ENCODE measurements at regions not wholly inside any gene's neighbourhood (a gene's known extent, or its start where the extent isn't known, plus 50 kb on each side); places are given as distances from the start of the nearest gene placed in this dataset.

DNA sequence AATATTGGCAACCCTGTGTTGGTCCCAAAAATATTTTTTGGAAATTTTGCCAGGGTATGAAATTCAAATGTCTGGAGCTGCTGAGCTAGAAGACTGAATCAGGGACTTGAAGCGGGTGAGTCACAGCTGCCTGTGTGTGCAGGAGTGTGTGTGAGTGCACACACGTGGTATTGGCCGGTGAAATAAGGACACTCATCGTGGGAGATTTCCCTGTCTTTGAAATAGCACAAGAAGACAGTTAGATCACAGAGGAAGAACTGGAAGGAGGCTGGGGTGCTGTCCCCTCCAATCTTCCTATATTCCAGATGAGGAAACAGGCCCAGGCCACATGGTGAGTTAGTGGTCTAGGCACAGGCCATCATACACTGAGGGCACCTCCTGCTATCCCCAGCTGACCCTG lies 123.8 kb upstream of the MLN start:
- no peak for TF ChIP-seq POLR2A (IDR thresholded peaks at IDR 0.05)
- TF ChIP-seq, protein P1, sequence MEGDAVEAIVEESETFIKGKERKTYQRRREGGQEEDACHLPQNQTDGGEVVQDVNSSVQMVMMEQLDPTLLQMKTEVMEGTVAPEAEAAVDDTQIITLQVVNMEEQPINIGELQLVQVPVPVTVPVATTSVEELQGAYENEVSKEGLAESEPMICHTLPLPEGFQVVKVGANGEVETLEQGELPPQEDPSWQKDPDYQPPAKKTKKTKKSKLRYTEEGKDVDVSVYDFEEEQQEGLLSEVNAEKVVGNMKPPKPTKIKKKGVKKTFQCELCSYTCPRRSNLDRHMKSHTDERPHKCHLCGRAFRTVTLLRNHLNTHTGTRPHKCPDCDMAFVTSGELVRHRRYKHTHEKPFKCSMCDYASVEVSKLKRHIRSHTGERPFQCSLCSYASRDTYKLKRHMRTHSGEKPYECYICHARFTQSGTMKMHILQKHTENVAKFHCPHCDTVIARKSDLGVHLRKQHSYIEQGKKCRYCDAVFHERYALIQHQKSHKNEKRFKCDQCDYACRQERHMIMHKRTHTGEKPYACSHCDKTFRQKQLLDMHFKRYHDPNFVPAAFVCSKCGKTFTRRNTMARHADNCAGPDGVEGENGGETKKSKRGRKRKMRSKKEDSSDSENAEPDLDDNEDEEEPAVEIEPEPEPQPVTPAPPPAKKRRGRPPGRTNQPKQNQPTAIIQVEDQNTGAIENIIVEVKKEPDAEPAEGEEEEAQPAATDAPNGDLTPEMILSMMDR (IDR thresholded peaks at IDR 0.05): no peak
- no peaks in the 10 kb centered on the region for H3K27me3 ChIP-seq
- peaks cover 4 to 9% of the 10 kb centered on the region in 2 donors for H3K4me1 ChIP-seq
- DNase-seq: peak; percentile 69 to 80
- H3K4me3 ChIP-seq: no peak overlapping the region
- H3K36me3 ChIP-seq: no peaks in the 10 kb centered on the region
- intact Hi-C loops (cut with DNase I; ENCODE audit: low total_unique reads): no loop called here
- peak overlapping the region; percentile 68 to 79 for H3K27ac ChIP-seq
- no peaks in the 10 kb centered on the region for H3K9me3 ChIP-seq

DNA sequence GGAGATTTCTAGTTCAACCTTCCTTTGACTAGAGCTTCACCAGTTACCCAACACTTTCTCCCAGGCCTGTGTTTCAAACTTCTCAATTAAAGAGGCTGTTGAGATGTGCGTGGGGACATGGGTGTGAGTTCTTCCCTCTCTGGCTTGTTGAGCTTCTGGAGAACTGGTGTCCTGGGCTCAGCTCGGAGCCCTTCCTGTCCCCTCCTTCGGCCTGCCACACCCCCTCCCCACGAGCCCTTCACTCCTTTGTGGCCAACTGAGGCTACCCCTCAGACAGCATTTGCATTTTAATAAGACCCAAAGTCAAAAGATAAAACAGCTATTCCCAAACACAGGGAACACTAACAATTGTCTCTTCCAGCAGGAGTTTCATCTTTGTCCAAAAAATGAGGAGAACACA lies 123.3 kb upstream of the MLN start:
- H3K4me1 ChIP-seq: peaks cover 4 to 11% of the 10 kb centered on the region in 2 donors
- peak overlapping the region; percentile 68 to 79 for H3K27ac ChIP-seq
- no peak for DNase-seq
- no peaks in the 10 kb centered on the region for H3K9me3 ChIP-seq
- no peak for TF ChIP-seq POLR2A (IDR thresholded peaks at IDR 0.05)
- TF ChIP-seq, protein P1 (IDR thresholded peaks at IDR 0.05): no peak
- no peak overlapping the region for H3K4me3 ChIP-seq
- intact Hi-C loops (cut with DNase I; ENCODE audit: low total_unique reads): no loop called here
- H3K36me3 ChIP-seq: no peaks in the 10 kb centered on the region
- H3K27me3 ChIP-seq: no peaks in the 10 kb centered on the region

DNA sequence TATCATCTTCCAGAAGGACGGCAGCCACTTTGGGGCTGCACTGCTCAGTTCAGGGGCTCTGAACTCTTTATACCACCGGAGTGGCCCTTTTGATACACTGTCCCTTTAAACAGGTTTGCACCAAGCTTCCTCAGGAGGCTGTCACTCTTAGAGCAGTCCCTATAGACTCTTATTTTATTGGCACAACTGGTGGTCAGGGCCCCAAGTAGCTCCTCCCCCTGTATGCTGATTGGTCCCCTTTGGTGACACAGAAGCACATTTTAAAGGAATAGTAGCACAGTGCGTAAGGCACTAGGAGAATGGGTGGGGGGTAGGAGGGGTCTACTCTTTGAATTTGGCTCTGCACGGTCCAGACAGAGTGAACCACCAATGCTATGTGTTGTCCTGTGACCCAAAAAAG lies 122.6 kb upstream of the MLN start:
- no peaks in the 10 kb centered on the region for H3K9me3 ChIP-seq
- intact Hi-C loops (cut with DNase I; ENCODE audit: low total_unique reads): no loop called here
- no peak for TF ChIP-seq POLR2A (IDR thresholded peaks at IDR 0.05)
- TF ChIP-seq, protein P1 (IDR thresholded peaks at IDR 0.05): no peak

DNA sequence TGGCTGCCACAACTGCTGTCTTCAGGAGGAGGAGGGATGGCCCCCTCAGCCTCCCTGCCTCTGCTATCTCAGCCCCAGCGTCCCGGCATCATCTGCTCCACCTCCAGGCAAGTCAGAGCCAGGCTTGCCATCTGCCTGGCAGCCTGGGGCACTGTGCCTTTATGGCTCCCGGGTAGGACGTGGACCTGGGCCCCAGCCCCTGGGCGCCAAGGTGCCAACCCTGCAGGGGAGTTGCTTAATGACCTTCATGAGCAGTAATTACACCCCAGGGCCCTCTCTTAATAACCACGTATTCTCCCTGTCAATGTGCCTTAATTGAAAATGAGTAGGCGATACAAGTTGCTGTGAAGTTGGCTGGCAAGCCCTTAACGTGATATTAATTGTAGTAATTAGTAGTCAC lies 122.1 kb upstream of the MLN start:
- Histone ChIP-seq H3K36me3 (no peaks in the 10 kb centered on the region), H3K27me3 (no peaks in the 10 kb centered on the region), H3K27ac (peak overlapping the region; percentile 66 to 79), H3K4me1 (peaks cover 4 to 11% of the 10 kb centered on the region in 2 donors), H3K9me3 (no peaks in the 10 kb centered on the region), H3K4me3 (no peak overlapping the region)
- DNase-seq: no peak
- no peak for TF ChIP-seq POLR2A (IDR thresholded peaks at IDR 0.05)
- TF ChIP-seq, protein P1 (IDR thresholded peaks at IDR 0.05): no peak
- intact Hi-C loops (cut with DNase I; ENCODE audit: low total_unique reads): no loop called here

More for the DNA sequence above, 122.6 kb upstream of the MLN start:
- Histone ChIP-seq H3K4me3 (no peak overlapping the region), H3K27me3 (no peaks in the 10 kb centered on the region), H3K4me1 (peaks cover 4 to 11% of the 10 kb centered on the region in 2 donors), H3K36me3 (no peaks in the 10 kb centered on the region), H3K27ac (peak overlapping the region; percentile 68 to 79)
- no peak for DNase-seq

DNA sequence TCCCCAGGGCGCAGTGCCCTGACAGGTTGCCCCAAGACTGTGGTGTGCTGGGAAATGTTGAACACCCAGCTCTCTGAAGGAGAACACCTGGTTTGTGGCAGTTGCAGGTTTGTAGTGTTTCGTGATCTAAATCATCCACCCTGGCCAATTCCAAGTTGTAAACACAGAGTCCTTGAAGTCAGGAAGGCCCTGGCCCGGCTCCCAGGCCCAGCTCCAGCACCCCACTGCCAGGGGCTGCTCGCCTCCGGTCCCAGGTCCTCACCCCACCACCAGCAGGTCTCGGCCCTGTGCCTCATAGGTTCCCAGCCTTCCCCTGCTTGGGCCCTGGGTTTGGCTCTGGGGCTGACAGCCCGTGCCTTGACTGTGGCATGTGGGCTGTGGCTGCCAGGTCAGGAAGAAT lies 121.4 kb upstream of the MLN start:
- intact Hi-C loops (cut with DNase I; ENCODE audit: low total_unique reads): no loop called here
- Histone ChIP-seq H3K9me3 (no peaks in the 10 kb centered on the region), H3K4me1 (peaks cover 4 to 11% of the 10 kb centered on the region in 2 donors), H3K27me3 (no peaks in the 10 kb centered on the region), H3K4me3 (no peak overlapping the region), H3K27ac (peak overlapping the region; percentile 10 to 66), H3K36me3 (no peaks in the 10 kb centered on the region)
- peak in 1 of 2 donors; percentile 64 for DNase-seq
- TF ChIP-seq, protein P1 (IDR thresholded peaks at IDR 0.05): no peak
- TF ChIP-seq POLR2A (IDR thresholded peaks at IDR 0.05): no peak
